Heart left ventricle (tissue), 16 donors: ENCODE measurements at regions not wholly inside any gene's neighbourhood (a gene's known extent, or its start where the extent isn't known, plus 50 kb on each side); places are given as distances from the start of the nearest gene placed in this dataset.

Experiments
- ATAC-seq, 4 donors: fragments of 200-7000 bp; cut with Tn5 transposase; one replicate each; pipeline ENCODE4 v1.9.1; 2020 to 2022; ENCODE audit warnings: moderate library complexity in 4 of 4, mild to moderate bottlenecking in 3 of 4, moderate number of reproducible peaks in 1 of 4
- DNase-seq, 5 donors: peaks; one replicate each; pipeline ENCODE4 v3.0.0-alpha.2; 2020
- H3K27ac ChIP-seq, 12 donors: fragments of 200-600 bp; sonication (generic) in 4 of 12; one replicate each; pipeline versions ENCODE4 v1.5.0 to v1.8.0; 2016 to 2022; ENCODE audit warnings: mild to moderate bottlenecking in 2 of 12
- H3K27me3 ChIP-seq, 9 donors: fragments of 200-600 bp; sonication (generic) in 2 of 9; one replicate each; pipeline versions ENCODE4 v1.5.1 to v1.8.0; 2016 to 2022; ENCODE audit warnings: mild to moderate bottlenecking in 3 of 9
- H3K36me3 ChIP-seq, 9 donors: fragments of 200-600 bp; sonication (generic) in 2 of 9; one replicate each; pipeline versions ENCODE4 v1.5.0 to v1.8.0; 2018 to 2022; ENCODE audit warnings: mild to moderate bottlenecking in 2 of 9
- H3K4me1 ChIP-seq, 12 donors: fragments of 200-600 bp; sonication (generic) in 4 of 12; one replicate each; pipeline versions ENCODE4 v1.5.0 to v1.8.0; 2016 to 2022; ENCODE audit warnings: mild to moderate bottlenecking in 3 of 12
- H3K4me3 ChIP-seq, 12 donors: fragments of 200-600 bp; sonication (generic) in 4 of 12; one replicate each; pipeline versions ENCODE4 v1.5.0 to v1.8.0; 2017 to 2022; ENCODE audit warnings: mild to moderate bottlenecking in 9 of 12, moderate library complexity in 4 of 12
- H3K9me3 ChIP-seq, 12 donors: fragments of 200-600 bp; sonication (generic) in 4 of 12; one replicate each; pipeline versions ENCODE4 v1.5.0 to v1.8.0; 2016 to 2022; ENCODE audit warnings: mild to moderate bottlenecking in 1 of 12
- CTCF ChIP-seq, 12 donors: fragments of 200-600 bp; sonication (generic) in 4 of 12; IDR thresholded peaks; one replicate each; pipeline versions ENCODE4 v1.5.0 to v1.8.0; 2018 to 2022; ENCODE audit warnings: antibody characterized with exemption in 12 of 12, mild to moderate bottlenecking in 5 of 12
- POLR2A ChIP-seq, 2 donors: fragments of 450-650 bp; IDR thresholded peaks; one replicate each; pipeline ENCODE4 v1.6.1; 2017; ENCODE audit warnings: antibody characterized with exemption in 2 of 2, mild to moderate bottlenecking in 2 of 2, moderate library complexity in 2 of 2
- WGBS, 4 donors: extraction: QIAGEN DNeasy Blood & Tissue Kit in 2 of 4; methylation state at CpG; one replicate each; pipeline versions ENCODE4 v1.1.5 to v1.1.7; 2013 to 2018; 5-methylcytosine and 5-hydroxymethylcytosine counted together
- intact Hi-C, 10 donors: fragments of 100-400 bp; cut with DNase I; formaldehyde crosslinking; loops; one replicate each; pipeline versions ENCODE4 v1.11.1 to v1.14.2; 2022
- donor health status: ischemic (EF 13 %, LVEDD 7.1; RV severe dilation, severe dysfunction).
- donor health status: healthy with polysubstance abuse.
- donor health status: DM: no; HTN: yes; CAD: no.
- donor health status: DM: no; HTN: no; CAD: no.
- donor health status: ischemic (EF 25% LVEDD 6.9; RV normal size, moderate dysfunction).
- donor health status: ischemic (EF 25% LVEDD 5.7; RV mildly dilated, moderate dysfunction).
- donor health status: healthy.
- donor health status: DM: yes; HTN: yes; CAD: no.
- donor health status: ischemic (EF 35%, LVEDD 5.7; RV mildly dilated, moderate dysfunction).
- donor health status: nonischemic (EF 11% LVEDD 7.7; RV severe dilation, severe dysfunction).
- donor health status: DM: yes; HTN: yes; CAD: no.
- donor health status: PGD.
- donor health status: ischemic (EF 29% LVEDD 5.4; RV normal size, mild dysfunction).
- donor health status: nonischemic (EF 23%, LVEDD 6.1; RV moderate dilation, normal function).

GRCh38 chr17:52244689-52245088 is 86.2 kb upstream of the CA10 start:
- TF ChIP-seq POLR2A (IDR thresholded peaks at IDR 0.05) (no peak), CTCF (IDR thresholded peaks at IDR 0.05) (no peak)
- Histone ChIP-seq H3K4me1 (no peaks in the 10 kb centered on the region), H3K9me3 (no peaks in the 10 kb centered on the region), H3K27me3 (no peaks in the 10 kb centered on the region), H3K27ac (no peak overlapping the region), H3K36me3 (no peaks in the 10 kb centered on the region), H3K4me3 (no peak overlapping the region)
- no peak for DNase-seq
- intact Hi-C loops: no loop called here
- WGBS, 4 donors: 88 to 96% (median 92%) methylated on average over 2 of the region's 2 CpGs
- no peak for ATAC-seq

- Histone ChIP-seq H3K4me1 (no peaks in the 10 kb centered on the region), H3K27me3 (no peaks in the 10 kb centered on the region), H3K9me3 (no peaks in the 10 kb centered on the region), H3K4me3 (no peak overlapping the region), H3K27ac (no peak overlapping the region), H3K36me3 (no peaks in the 10 kb centered on the region)
- intact Hi-C loops: no loop called here
- no peak for TF ChIP-seq CTCF (IDR thresholded peaks at IDR 0.05)
- 55 to 71% (median 65%) methylated on average over 2 of the region's 2 CpGs for WGBS, 4 donors
- DNase-seq (no peak), ATAC-seq (no peak)
Observed at GRCh38 chr17:52242268-52242667, 83.8 kb upstream of the CA10 start.

- WGBS, 4 donors: 56 to 73% (median 67%) methylated on average over 6 of the region's 6 CpGs
- TF ChIP-seq POLR2A (IDR thresholded peaks at IDR 0.05) (no peak), CTCF (IDR thresholded peaks at IDR 0.05) (no peak)
- intact Hi-C loops: no loop called here
Observed at GRCh38 chr17:52237151-52237550, 78.6 kb upstream of the CA10 start.

GRCh38 chr17:52235516-52235915 is 77.0 kb upstream of the CA10 start:
- 54 to 69% (median 61%) methylated on average over 1 of the region's 1 CpG for WGBS, 4 donors
- no peak for DNase-seq
- no peak for ATAC-seq
- Histone ChIP-seq H3K4me3 (no peak overlapping the region), H3K27ac (no peak overlapping the region), H3K36me3 (no peaks in the 10 kb centered on the region), H3K4me1 (no peaks in the 10 kb centered on the region), H3K27me3 (no peaks in the 10 kb centered on the region), H3K9me3 (no peaks in the 10 kb centered on the region)
- intact Hi-C loops: no loop called here
- TF ChIP-seq POLR2A (IDR thresholded peaks at IDR 0.05) (no peak), CTCF (IDR thresholded peaks at IDR 0.05) (no peak)

More at GRCh38 chr17:52237151-52237550, 78.6 kb upstream of the CA10 start:
- H3K27ac ChIP-seq: no peak overlapping the region
- no peaks in the 10 kb centered on the region for H3K4me1 ChIP-seq
- H3K9me3 ChIP-seq: no peaks in the 10 kb centered on the region
- ATAC-seq: no peak
- no peak for DNase-seq
- no peaks in the 10 kb centered on the region for H3K27me3 ChIP-seq
- no peaks in the 10 kb centered on the region for H3K36me3 ChIP-seq
- no peak overlapping the region for H3K4me3 ChIP-seq
